ENCODE measurements at regions not wholly inside any gene's neighbourhood (a gene's known extent, or its start where the extent isn't known, plus 50 kb on each side); places are given as distances from the start of the nearest gene placed in this dataset.

GRCh38 chr22:26781062-26781461 is 123.7 kb downstream of the MIAT start:
- Histone ChIP-seq H2BK5ac (ENCODE audit: insufficient read length, low read length) (no peak overlapping the region), H3K23me2 (ENCODE audit: insufficient read length, low read depth, low read length, poor library complexity, severe bottlenecking) (no peaks in the 10 kb centered on the region), H3T11ph (ENCODE audit: low read length) (no peak overlapping the region), H4K91ac (ENCODE audit: insufficient read length, low read depth, low read length) (no peak overlapping the region), H4K8ac (replicated peaks; ENCODE audit: insufficient read length, low read depth, low read length) (no peak overlapping the region), H2AK5ac (ENCODE audit: insufficient read length, low read length) (no peak overlapping the region), H3K79me2 (ENCODE audit: insufficient read depth, low read length) (no peaks in the 10 kb centered on the region), H3K9me3 (ENCODE audit: control insufficient read depth, low read depth, low read length) (peaks cover 9% of the 10 kb centered on the region), H3K4me2 (ENCODE audit: insufficient read depth, insufficient read length, low read length) (no peak overlapping the region), H4K5ac (ENCODE audit: insufficient read length, low read depth, low read length) (no peak overlapping the region), H2BK15ac (ENCODE audit: low read depth, low read length) (no peak overlapping the region), H3K23ac (ENCODE audit: insufficient read length, low read depth, low read length) (no peak overlapping the region), H2AFZ (ENCODE audit: low read length) (no peak overlapping the region), H2BK120ac (ENCODE audit: low read depth, low read length, poor library complexity, severe bottlenecking) (no peak overlapping the region), H3K56ac (ENCODE audit: insufficient read length, low read depth, low read length) (no peak overlapping the region), H3K27me3 (ENCODE audit: insufficient read depth, low read length) (peaks cover 6% of the 10 kb centered on the region; the same call in 1 of the 2 replicates), H3K4ac (ENCODE audit: low read depth, low read length) (no peak overlapping the region), H3K27ac (ENCODE audit: insufficient read length, low read depth, low read length) (no peak overlapping the region), H3K18ac (ENCODE audit: insufficient read length, low read depth, low read length) (no peak overlapping the region), H3K14ac (ENCODE audit: insufficient read depth, low read length) (no peak overlapping the region), H2BK20ac (ENCODE audit: low read depth, low read length, poor library complexity, severe bottlenecking) (no peak overlapping the region), H3K9ac (ENCODE audit: extremely low read depth, insufficient read length, low read length) (no peak overlapping the region), H4K20me1 (ENCODE audit: control insufficient read depth, insufficient read depth, insufficient read length) (no peaks in the 10 kb centered on the region), H3K79me1 (ENCODE audit: insufficient read depth, low read depth, low read length, poor library complexity, severe bottlenecking) (no peaks in the 10 kb centered on the region), H2BK12ac (ENCODE audit: insufficient read length, low read depth, low read length) (no peak overlapping the region), H3K4me1 (ENCODE audit: insufficient read depth, low read length) (peaks cover 2% of the 10 kb centered on the region; the same call in 1 of the 2 replicates)
- WGBS (ENCODE audit: extremely low coverage, insufficient read length, low lambda C conversion rate): no CpG with 5 or more reads among the region's 2 CpGs
- Mint-ChIP-seq H3K27me3 (ENCODE audit: low read depth) (peaks cover 62% of the 10 kb centered on the region), H3K9me3 (peaks cover 3 to 11% of the 10 kb centered on the region in 2 experiments; a peak in 4 of 5 replicates), H3K4me1 (peaks cover 52 to 57% of the 10 kb centered on the region in 2 experiments), H3K27ac (no peak overlapping the region), H3K36me3 (ENCODE audit: insufficient read depth in 1 of 3, low read depth in 3 of 3) (peaks cover 9 to 23% (median 15%) of the 10 kb centered on the region in 3 experiments), H3K4me3 (no peak overlapping the region)
- no peak for DNase-seq
- TF ChIP-seq CTCF (conservative IDR thresholded peaks at IDR 0.05): no peak
